DMS79 (cell line): ENCODE measurements at regions not wholly inside any gene's neighbourhood (a gene's known extent, or its start where the extent isn't known, plus 50 kb on each side); places are given as distances from the start of the nearest gene placed in this dataset.
A peak's percentile ranks its signal among the peaks of the same experiment; 100 is the strongest.

Experiments used
- DNase-seq: peaks from one replicate; lab custom pipeline; 2025; lab: John Stamatoyannopoulos, UW

GRCh38 chr1:5658340-5659316 lies 333.6 kb downstream of the NPHP4 start:
- no peak for DNase-seq

DNA sequence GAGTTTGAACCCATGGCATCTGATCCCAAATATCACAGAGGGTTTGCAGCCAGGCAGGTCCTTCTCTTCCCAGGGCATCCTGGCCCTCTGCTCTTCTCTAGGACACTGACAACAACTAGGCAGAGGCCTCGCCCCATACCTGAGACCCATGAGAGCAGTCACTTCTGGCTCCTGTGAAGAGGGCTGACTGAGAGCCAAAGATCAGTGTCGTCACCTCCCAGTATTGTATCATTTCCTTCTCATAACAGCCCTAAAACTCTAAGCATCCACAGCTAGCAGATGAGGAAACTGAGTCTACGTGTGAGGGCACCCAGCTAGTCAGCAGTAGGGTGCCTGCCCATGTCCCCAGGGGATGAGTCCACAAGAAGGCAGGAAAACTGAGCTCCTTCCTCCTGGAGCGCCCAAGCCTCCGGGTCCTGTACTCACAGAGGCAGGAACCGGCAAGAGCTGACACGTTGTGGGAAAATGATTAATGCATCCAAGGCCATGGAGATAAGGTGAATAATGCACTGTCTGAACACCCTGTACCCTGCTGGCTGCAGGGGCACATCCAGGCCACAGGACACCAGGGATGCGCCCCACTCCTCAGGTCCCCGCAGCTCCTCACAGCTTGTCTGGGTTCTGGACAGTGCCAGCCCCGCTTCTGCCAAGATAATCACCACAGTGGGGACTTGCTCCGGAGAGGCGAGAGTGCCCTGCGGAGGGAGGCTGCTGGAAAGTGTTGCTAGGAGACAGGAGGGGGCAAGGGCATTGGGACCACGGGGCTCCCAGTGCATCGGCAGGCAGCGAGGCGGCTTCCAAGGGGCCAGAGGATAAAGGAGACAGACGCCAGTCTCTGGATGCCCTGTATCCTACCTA lies 340.0 kb downstream of the NPHP4 start:
- peak; percentile 39 for DNase-seq

- no peak for DNase-seq
Observed at GRCh38 chr1:5651473-5651872, 340.8 kb downstream of the NPHP4 start.

DNA sequence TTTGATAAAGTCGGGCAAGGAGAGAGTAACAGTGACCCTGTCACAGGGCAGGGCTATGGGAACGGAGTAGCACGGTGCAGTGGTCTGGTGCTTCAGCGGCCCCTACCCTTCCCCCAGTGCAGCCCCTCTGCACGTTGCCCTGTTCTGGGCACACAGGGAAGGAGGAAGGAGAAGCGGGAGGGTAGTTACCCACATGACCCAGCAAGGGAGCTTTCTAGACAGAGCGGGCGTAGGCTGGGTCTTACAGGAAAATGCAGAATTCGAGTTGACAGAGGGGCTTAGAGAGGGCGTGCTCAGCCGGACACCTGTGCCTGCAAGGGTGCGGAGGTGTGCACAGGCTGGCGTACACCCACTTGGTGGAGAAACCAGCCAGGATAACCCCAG lies 341.2 kb downstream of the NPHP4 start:
- DNase-seq, result no peak

DNA sequence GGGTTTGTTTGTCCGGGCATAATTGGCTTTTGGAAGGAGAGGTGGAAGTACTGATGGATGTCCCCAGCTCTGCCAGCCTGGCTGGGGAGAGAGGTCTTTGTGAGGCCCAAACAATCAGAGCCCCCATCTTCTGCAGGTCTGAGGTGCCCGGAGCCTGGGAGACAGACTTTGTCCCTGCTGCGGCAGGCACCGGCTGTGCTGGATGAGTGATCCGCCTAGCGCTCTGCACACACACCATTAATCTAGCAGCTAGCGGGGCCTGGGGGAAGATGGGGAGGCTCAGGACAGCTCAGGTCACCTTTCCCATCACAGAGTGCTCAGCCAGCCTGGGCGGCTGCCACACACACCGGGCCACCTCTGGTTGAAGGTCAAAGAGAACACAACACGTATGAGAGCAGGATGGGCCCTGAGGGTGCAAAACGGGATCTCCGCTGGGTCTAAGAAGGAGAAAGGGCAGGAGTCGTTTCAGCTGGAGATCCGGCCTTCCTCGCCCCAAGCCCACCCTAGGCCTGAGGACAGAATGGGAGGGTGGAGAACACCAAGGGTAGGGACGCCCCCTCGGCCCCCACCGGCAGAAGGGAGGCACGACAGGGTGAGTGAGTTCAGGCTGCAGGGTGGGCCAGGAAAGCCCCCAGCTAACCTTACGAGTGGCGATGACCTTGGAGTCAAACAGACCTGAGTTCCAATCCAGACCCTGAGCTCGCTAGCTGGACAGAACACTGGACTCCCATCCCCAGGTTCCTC lies 341.8 kb downstream of the NPHP4 start:
- no peak for DNase-seq

DNA sequence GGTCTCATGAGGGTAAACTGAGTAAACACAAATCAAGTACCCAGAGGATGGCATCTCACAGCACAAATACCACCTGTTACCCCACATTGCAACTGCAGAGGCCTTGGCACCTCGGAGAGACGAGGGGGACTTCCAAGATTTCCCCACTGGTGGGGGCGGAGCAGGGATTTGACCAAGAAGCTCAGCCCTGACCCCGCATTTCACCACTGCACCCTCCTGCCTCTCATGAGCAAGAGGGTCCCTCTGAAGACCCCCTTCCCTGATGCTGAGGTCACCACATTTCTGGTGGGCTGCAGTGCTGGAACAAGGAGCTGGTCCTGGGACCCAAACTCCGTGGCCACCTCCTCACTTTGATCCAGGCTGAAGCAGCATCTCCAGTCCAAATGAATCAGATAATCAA lies 342.4 kb downstream of the NPHP4 start:
- DNase-seq, result no peak

- no peak for DNase-seq
Observed at GRCh38 chr1:5649166-5649551, 343.1 kb downstream of the NPHP4 start.

DNA sequence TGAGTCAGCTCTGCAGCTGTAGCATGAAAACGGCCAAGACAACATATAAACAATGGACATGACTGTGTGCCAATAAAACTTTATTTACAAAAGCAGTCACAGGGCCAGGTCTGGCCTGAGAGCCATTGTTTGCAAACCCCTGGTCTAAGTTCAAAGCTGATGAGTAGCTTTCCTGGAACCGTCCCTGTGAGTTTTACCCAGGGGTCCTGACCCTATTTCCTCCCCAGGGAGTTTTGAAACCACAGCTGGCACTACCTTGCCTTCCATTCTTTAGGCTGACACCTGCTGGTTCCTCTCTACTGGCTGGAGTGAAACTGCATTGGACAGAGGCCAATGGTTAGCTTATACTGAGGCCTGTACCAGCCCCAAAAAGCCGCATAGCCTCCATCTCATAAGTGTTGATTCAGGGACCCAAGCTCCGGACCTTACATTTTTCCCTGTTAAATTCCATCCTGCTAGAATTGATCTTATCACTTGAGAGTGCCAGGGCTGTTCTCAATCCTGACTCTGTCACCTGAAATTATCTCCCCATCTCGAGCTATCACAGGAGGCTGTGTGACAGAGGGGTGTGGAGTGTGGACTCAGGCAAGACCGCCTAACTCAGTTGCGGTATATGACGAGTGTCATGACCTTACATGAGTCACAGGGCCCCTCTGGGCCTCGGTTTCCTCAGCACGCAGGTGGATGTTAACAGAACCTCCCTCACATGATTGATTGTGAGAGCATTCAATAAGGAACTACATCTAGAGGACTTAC lies 343.6 kb downstream of the NPHP4 start:
- DNase-seq, result no peak

- DNase-seq, result no peak
Observed at GRCh38 chr1:5647234-5647633, 345.0 kb downstream of the NPHP4 start.

GRCh38 chr1:5646486-5647149 lies 345.6 kb downstream of the NPHP4 start:
- no peak for DNase-seq

DNA sequence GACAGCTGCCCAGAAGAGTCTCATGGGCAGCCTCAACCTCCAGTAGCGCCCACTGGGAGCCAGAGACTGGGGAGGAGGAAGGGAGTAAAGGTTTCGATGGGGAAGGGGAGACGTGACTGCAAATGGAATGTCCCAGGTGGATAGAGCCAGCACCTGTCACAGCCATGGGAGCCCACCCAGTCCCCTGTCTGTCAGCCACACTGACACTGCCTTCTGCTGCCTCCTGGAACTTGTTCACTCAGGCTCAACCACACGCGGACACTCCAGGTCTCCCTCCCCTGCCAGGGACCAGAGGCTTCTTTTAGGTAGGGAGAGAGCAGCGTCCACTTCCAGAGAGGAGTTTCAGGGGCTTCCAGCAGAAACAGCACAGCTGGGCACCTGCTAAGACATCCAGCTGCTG lies 346.3 kb downstream of the NPHP4 start:
- DNase-seq, result no peak

GRCh38 chr1:5645135-5645399 lies 347.2 kb downstream of the NPHP4 start:
- DNase-seq, result no peak

DNA sequence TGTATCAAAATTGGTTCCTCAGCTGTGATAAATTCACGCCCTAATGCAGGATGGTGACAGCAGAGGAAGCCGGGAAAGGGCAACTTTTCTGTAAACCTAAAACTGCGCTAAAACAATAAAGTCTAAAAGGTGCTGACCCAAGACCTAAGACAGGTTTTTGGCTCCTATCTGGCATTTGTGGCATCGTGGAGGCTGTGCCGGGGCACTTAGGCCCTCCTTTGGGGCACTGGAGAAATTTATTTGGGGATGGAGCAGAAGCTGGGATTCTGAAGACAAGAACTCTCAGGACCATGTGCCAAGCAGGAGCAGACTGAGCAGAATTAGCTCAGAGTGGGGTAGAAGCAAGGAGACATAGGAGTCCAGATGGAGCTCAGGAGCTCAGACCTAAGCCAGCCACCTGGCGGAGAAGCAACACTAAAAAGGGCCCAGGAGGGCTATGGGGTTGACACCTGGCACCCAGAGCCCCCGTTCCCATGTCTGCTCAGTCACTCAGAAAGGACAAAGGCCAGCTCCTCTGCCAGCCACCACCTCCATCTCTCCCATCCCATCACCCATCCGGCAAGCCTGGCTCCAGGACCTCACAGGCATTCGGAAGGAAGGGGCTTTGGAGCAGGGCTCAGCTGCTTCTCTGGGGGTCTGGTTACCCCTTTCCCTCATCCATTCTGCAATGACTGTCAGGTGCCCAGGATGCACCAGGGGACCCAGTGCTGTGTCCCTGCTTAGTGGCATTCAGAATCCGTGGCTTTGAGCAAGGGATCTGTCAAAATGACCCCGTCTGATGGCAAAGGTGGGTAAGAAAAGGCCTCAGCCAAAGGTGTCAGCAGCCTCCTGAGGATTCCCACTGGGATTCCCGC lies 347.7 kb downstream of the NPHP4 start:
- no peak for DNase-seq

DNA sequence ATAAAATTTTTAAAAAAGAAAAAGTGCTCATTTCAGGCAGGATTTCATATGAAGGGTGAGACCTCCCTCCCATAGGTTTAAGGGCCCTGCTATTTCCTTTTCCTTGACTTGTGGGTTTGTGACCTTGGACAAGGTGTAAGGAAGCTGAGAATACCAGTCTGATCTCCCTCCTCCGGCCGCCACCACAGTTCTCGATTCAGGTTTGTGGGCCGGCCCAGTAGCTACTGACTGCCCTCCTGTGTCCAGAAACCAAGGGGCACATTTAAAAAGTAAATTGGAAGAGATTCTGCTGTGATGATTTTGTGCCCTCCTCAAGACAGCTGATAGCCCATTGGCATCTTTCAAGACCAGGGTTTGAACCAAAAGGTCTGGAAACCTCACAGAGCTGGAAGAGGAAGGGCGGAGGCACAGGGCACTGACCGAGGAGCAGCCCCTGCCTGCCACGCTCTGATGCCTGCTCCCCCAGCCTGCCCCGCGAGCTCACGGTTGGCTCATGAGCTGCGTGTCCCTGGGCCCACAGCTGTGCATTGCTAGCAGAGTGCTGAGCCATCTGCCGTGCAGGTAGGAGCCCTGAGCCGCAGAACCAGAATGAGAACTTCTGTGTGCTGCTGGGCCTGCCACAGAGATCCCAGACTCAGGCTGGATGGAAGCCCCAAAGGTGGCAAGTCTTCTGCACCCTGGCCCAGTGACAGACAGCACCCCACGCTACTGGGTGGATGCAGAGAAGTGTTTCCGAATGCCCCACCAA lies 348.7 kb downstream of the NPHP4 start:
- no peak for DNase-seq

GRCh38 chr1:5640845-5641244 lies 351.4 kb downstream of the NPHP4 start:
- DNase-seq, result no peak

- DNase-seq, result no peak
Observed at GRCh38 chr1:5639106-5639722, 353.0 kb downstream of the NPHP4 start.

DNA sequence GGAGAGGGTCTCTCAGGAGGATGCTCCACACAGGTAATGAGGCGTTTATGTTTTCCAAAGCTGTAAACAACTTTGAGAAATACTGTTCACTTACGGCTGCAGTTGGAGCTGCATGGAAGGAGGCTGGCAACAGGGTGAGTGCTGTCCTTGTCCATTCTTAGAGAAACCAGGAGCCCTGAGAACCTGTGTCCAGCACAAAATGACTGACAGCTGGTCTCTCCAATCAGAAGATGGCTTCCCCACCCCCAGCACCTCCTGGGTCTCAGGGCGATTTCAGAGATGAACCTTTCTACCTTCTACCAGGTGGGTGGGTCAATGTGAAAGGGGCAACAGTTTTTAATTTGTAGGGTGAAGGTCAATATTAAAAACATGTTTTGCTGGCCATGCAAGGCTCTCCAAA lies 353.6 kb downstream of the NPHP4 start:
- no peak for DNase-seq

- no peak for DNase-seq
Observed at GRCh38 chr1:5637171-5637570, 355.1 kb downstream of the NPHP4 start.

DNA sequence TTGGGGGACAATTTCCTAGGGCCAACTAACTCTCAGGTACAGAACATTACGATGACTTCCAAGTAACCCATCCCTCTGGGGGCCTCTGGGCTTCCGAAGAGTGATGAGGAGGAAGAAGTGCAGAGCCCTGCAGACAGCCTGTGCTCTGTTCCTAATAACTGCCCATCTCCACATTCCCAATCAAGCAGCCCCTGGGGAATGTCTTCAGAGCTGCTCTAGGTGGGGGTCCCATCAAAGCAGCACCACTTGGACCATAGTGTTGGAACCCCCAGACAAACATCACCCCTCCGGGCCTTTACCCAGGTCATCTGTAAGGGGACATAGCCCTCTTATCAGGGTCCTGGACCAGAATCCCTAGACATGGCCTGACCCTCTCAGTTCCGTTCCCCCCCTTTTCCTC lies 357.3 kb downstream of the NPHP4 start:
- DNase-seq, result no peak
